Fibroblast of pulmonary artery (primary cell): ENCODE measurements at regions not wholly inside any gene's neighbourhood (a gene's known extent, or its start where the extent isn't known, plus 50 kb on each side); places are given as distances from the start of the nearest gene placed in this dataset.
A peak's percentile ranks its signal among the peaks of the same experiment; 100 is the strongest.

Experiments
- DNase-seq: peaks from one replicate; pipeline ENCODE4 v3.0.0-alpha.2; 2010; ENCODE audit warnings: low read depth
- H3K4me3 ChIP-seq: replicated peaks from 2 replicates; pipeline ENCODE4 v1.5.1; 2011; ENCODE audit warnings: low read depth, mild to moderate bottlenecking, control low read depth, low read length, moderate library complexity
- TF ChIP-seq, protein P1 (sequence below): IDR thresholded peaks from 2 replicates; pipeline ENCODE4 v1.5.1; 2011; ENCODE audit warnings: mild to moderate bottlenecking, control low read depth, low read length, inconsistent platforms; ENCODE audit errors: missing control alignments

DNA sequence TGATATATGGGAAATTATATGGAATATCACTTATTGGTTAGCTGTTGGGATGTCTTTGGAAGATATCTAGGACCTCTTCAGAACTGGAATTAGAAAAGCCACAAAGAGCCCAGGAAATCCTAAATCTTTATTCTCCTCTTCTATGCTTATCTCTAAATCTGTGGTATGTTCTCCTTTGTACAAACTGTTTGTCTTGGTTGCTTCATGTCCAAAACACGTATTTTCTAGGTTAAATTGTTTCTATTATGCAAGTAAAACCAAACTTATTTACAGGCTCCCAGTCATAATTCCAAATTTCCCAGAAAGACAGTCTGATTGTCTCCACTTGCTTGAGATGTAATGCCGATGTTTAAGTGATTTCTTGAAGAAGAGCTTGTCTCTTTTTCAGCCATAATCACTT is 650.9 kb downstream of the CDH11 start:
- peak; percentile 21 for DNase-seq
- TF ChIP-seq, protein P1, sequence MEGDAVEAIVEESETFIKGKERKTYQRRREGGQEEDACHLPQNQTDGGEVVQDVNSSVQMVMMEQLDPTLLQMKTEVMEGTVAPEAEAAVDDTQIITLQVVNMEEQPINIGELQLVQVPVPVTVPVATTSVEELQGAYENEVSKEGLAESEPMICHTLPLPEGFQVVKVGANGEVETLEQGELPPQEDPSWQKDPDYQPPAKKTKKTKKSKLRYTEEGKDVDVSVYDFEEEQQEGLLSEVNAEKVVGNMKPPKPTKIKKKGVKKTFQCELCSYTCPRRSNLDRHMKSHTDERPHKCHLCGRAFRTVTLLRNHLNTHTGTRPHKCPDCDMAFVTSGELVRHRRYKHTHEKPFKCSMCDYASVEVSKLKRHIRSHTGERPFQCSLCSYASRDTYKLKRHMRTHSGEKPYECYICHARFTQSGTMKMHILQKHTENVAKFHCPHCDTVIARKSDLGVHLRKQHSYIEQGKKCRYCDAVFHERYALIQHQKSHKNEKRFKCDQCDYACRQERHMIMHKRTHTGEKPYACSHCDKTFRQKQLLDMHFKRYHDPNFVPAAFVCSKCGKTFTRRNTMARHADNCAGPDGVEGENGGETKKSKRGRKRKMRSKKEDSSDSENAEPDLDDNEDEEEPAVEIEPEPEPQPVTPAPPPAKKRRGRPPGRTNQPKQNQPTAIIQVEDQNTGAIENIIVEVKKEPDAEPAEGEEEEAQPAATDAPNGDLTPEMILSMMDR, result no peak
- H3K4me3 ChIP-seq, result no peak overlapping the region

DNA sequence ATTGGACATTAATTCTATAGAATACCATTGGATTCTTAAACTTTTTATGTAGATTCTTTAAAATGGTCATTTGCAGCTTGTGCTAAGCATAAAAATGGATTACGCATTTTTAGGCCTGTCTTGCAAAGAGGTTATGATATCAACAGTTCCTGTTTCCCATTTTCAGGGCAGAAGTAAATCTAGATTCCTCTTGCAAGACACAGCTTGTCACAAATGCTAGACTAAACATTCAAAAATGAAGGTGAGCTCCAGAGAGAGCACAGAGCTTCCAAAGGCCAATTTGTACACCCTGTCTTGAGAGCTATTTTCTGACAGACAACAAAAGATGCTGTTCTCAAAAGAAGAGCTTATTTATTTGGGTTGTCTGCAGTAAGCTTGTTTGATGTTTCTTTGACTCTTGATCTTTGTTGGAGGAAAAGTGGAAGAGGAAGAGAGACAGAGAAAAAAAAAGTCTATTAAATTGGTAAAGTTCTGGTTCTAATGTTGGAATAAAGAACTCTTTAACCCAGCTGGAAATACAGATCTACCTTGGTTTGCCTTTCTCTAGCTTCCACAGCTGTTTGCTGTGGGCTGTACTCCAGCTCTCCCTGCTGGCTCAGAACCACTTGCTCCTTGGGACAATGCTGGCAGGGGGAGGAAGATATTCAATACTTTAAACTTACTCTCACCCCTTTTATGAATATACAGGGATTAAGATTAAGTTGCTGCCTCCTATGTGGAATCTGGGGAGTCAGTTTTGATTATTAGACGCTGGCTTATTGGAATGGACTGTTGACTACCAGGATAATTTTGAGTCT is 651.8 kb downstream of the CDH11 start:
- H3K4me3 ChIP-seq, result no peak overlapping the region
- peak; percentile 35 for DNase-seq
- TF ChIP-seq, protein P1, result peak; percentile 45

DNA sequence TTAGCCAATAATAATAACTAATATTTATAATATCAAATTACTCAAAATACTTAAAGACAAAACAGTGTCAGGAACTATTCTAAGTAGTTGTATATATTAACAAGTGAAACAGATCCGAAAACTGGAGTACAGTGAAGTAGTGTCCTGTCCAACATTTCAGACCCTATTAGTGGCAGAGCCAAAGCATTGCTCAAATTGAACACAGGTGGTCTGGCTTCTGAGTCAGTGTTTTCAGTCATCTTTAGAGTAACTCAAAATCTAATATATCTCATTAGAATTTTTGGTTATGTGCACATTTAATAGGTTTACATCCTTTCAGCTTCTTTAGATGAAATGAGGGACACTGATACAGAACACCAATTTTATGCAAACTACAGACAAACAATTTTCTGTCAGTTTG is 652.5 kb downstream of the CDH11 start:
- DNase-seq, result no peak
- H3K4me3 ChIP-seq, result no peak overlapping the region
- TF ChIP-seq, protein P1, result no peak

DNA sequence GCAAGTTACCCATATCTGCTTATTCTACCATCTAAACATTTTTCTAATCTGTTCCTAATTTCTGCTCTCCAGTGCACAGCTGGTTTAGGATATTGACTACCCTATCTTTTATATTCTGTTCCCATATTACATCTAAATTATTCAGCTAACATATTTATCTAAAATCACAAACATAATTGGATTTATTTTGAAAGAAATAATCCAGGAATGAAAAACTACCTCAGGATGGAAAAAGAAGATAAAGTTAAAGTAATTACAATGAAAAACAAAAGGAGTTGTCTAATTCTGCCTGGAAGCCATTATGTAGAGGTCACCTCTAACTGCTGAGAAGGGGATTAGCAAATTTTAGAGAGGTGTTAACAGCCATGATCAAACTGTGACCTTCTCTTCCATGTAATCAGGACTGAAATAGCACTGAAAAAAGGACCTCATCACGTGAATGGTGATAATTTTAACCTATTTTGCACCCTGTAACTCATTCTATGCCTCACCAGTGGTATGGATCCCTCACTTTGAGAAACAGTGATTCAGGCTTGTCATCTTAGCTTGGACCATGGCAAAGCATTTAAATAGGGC is 653.3 kb downstream of the CDH11 start:
- no peak for DNase-seq
- H3K4me3 ChIP-seq, result no peak overlapping the region
- TF ChIP-seq, protein P1, result no peak

DNA sequence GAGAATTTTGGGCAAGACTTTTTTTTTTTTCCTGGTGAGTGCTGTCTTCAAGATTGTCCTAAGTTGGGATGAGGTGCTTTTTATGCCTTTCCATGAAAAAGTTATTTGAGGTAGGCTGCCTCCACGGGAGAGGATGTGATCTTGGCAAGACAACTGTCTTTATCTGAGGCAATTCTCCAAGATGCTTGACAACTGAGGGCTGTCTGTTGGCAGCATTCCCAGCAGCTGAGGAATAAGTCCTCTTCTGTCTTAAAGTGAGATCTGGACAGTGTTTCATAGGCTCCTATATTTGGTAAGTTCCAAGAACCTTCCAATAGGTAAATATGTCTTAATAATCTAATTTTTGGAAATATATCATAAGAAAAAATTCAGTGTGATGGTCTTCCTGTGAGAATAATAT is 662.0 kb downstream of the CDH11 start:
- TF ChIP-seq, protein P1, result no peak
- no peak overlapping the region for H3K4me3 ChIP-seq
- peak; percentile 78 for DNase-seq

DNA sequence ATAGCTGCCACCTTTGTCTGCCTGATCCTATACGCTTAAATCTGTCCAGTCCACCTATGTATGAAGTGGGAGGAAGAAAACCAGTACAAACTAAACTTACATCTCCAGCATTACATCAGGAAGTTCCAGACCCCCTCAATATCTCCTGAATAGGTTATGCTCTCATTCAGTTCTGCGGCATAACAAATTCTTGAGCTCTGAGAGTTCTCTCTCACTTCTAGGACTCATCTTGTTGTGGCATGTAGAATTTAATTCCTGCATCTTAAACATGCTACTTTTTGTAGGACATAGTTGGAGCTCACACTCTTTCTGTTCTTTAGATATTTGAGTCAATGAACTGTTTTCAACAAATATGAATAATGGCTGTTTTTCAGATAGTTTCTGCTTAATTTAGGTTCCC is 662.5 kb downstream of the CDH11 start:
- TF ChIP-seq, protein P1, result no peak

DNA sequence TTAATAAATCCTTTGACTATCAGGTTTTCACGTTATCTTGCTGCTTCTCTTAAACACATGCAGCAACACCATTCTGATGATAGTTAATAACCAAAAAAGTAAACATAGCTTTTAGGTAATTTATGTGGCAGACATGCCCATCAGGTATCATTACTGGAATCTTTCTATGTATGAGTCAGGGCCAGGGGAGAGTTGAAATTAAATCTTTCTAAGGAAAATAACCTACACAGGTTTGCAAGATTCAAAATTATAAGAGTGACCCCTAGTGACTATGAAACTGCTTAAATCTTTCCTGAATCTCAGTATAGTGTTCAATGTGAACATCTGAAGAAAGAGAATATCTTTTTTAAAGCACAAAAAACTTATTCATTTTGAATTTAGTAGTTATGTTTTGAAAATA is 666.6 kb downstream of the CDH11 start:
- TF ChIP-seq, protein P1, result peak; percentile 43
- H3K4me3 ChIP-seq, result no peak overlapping the region
- peak; percentile 61 for DNase-seq

More for the DNA sequence above, 662.5 kb downstream of the CDH11 start:
- no peak for DNase-seq
- H3K4me3 ChIP-seq, result no peak overlapping the region
